C4-2B (cell line): ENCODE measurements at regions not wholly inside any gene's neighbourhood (a gene's known extent, or its start where the extent isn't known, plus 50 kb on each side); places are given as distances from the start of the nearest gene placed in this dataset.
"Not testable (repeated sequence)": the region's sequence is repeated elsewhere in the genome, so short reads cannot be mapped to it uniquely, and the experiment has no call there.

Experiments used
- H3K27ac ChIP-seq: fragments of 450-650 bp; 2 replicates; pipeline ENCODE4 v1.5.1; 2017
- ZFX ChIP-seq: fragments of 450-650 bp; IDR thresholded peaks from 2 replicates; pipeline ENCODE4 v1.6.1; 2017
- TF ChIP-seq, protein P1 (sequence below): fragments of 450-650 bp; conservative IDR thresholded peaks from 2 replicates; pipeline ENCODE4 v1.5.1; 2017; ENCODE audit warnings: mild to moderate bottlenecking

DNA sequence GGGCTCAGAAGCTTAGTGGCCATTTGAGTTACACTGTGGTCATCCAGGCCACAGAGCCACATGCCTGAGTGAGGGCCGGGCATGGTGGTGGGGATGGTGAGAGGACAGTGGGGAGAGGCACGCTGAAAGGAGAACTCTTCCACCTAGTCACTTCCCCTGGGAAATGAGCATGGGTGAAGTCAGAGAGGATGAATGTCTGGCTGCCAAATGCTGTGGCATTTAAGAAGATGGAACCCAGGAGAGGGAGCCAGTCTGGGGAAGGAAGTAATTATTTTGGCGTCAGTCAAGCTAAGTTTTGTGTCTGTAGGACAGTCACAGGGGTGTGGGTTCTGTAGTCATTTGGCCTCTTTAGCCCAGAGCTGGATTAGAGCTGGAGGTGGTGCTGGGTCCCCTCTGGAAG is 86.0 kb upstream of the PODXL start:
- no peak for TF ChIP-seq ZFX
- TF ChIP-seq, protein P1, sequence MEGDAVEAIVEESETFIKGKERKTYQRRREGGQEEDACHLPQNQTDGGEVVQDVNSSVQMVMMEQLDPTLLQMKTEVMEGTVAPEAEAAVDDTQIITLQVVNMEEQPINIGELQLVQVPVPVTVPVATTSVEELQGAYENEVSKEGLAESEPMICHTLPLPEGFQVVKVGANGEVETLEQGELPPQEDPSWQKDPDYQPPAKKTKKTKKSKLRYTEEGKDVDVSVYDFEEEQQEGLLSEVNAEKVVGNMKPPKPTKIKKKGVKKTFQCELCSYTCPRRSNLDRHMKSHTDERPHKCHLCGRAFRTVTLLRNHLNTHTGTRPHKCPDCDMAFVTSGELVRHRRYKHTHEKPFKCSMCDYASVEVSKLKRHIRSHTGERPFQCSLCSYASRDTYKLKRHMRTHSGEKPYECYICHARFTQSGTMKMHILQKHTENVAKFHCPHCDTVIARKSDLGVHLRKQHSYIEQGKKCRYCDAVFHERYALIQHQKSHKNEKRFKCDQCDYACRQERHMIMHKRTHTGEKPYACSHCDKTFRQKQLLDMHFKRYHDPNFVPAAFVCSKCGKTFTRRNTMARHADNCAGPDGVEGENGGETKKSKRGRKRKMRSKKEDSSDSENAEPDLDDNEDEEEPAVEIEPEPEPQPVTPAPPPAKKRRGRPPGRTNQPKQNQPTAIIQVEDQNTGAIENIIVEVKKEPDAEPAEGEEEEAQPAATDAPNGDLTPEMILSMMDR, result no peak
- H3K27ac ChIP-seq, result no peak overlapping the region

DNA sequence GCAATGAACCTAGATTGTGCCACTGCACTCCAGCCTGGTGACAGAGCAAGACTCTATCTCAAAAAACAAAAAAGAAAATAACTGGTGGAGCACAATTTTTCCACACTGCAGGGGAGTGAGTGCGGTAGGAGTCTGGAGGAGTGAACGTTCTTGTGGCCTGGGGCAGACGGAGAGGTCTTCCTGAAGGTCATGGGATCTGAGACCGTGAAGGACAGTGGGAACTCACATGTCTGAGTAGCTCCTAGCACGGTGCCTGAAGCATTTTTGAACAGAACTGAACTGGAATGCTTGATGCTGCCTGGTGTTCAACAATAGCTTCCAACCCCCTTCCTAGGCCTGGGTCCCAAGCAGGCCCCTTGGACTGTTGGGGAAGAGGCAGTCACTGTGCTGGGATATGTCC is 84.3 kb upstream of the PODXL start:
- no peak overlapping the region for H3K27ac ChIP-seq
- TF ChIP-seq ZFX, result no peak
- TF ChIP-seq, protein P1, result no peak

DNA sequence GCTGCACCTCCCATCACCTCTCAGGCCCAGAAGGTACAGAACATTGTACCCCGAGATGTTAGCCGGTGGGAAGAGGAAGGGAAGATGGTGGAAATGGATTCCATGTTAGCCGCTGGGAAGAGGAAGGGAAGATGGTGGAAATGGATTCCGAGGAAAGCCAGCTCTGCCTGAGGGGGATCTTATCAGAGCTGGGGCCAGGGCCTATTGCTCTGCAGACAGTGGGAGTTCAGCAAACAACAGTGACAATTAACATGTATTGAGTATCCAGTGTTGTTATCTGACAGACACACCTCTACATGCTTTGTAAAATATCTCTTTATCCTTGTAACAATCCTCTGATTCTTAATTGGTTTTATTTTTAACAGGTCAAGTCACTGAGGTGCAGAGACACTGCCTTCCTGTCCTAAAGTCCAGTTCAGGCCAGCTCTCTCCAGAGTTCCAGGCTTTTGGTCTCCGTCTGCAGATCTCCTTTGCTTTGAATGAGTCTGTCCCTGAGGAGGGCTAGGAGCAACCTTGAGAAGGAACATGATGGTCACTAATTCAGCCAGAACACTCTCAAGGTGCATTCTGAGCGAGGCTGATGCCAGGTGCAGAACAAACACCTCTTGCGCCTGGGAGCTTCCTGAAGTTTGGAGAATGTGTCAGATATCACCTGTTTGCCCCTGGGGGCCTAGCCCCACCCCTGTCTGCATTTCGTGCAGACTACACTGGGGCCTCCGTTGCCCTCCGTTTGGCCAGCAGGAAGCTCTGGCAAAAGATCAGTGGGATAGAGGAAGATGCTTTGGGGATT is 82.4 kb upstream of the PODXL start:
- no peak for TF ChIP-seq ZFX
- TF ChIP-seq, protein P1, result no peak
- H3K27ac ChIP-seq, result no peak overlapping the region

DNA sequence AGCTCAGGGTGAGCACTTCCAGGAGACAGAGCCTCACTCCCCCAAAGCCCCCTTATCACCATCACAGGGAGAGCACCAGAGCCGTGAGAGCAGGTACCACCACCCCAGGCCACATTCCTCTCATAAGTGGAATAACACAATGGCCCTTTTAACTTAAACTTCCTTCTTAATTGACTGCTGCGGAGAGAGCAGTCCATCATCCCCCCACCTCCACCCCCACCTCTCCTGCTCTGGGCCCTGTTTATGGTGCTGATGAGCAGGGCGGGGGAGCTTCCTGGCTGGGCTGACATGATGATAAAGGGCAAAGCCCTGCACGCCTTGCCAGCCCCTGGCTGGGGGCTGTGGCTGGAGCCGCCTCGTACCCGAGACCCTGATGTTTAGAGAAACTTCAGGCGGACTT is 81.4 kb upstream of the PODXL start:
- TF ChIP-seq ZFX, result no peak
- TF ChIP-seq, protein P1, result no peak
- H3K27ac ChIP-seq, result no peak overlapping the region

DNA sequence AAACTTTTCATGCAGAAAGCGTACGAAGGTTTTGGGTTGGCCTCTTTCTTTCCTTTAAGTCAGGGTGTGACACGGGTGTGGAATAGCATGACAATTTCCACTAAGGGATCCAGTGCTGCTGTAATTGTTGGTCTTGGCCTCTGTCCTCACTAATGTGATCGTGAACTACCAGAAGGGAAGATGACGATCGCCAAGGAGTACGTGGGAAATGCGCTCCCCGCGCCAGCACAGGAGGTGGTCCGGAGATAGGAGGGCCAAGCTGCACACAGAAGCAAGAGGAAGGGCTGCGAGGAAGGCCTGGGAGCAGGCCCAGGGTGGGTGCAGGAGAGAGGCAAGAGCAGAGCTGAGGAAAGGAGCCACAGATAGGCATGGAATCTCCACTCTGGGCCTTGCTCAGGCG is 79.7 kb upstream of the PODXL start:
- TF ChIP-seq, protein P1, result no peak
- TF ChIP-seq ZFX, result no peak

DNA sequence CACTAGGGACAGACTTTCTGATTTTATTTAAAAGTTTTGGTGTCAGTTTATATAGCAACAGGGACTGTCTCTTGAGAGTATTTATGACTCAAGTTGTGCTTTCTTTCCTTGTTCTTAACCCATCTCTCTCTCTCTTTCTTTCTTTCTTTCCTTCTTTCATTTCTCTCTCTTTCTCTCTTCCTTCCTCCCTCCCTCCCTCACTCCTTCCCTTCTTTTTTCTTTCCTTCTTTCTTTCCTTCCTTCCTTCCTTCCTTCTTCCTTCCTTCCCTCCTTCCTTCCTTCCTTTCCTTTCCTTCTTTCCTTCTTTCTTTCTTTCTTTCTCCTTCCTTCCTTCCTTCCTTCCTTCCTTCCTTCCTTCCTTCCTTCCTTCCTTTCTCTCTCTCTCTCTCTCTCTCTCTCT is 77.8 kb upstream of the PODXL start:
- H3K27ac ChIP-seq, result not testable (repeated sequence)

More for the DNA sequence above, 79.7 kb upstream of the PODXL start:
- H3K27ac ChIP-seq, result no peak overlapping the region

DNA sequence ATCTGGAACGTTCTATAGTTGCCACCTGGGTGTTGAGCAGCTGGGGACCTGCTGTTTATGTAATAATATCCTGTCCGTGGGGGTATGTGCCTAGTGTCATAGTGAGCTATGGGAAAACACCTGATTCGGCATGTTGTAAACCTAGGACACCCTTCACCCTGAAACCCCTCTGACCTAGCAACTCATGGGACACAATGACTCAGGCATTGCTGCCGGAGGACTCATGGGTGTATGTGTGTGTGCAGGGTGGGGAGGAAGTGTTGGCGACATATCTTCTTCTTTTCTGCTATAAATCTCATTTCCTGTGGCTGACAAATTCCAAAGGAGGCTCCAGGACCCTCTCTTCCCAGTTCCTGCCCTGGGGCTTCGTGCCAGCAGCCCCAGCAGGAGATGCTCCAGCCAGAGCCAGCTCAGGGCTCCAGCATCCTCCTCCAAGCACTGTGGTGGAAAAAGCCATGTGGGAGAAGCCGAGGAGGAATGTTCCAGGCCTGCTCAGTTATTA is 77.0 kb upstream of the PODXL start:
- TF ChIP-seq, protein P1, result no peak
- no peak for TF ChIP-seq ZFX

DNA sequence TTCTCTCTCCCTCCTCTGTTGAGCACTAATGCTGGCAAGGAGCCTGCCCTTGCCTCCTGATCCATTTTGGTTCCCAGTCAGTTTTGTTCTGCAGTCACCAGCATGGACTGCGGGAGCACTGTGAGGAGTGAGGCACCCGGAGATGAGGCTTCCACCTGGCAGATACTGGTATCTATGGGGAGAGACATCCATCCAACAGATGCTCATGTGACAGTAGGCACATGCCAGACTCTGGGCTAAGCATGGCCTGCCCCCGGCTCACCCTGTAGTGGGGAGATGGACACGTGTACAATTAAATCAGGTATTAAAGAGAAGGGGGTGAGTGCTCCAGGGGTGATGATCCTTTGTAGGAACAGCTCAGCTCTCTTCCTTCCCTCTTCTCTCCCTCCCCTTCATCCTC is 74.0 kb upstream of the PODXL start:
- TF ChIP-seq, protein P1, result no peak
- no peak for TF ChIP-seq ZFX
- no peak overlapping the region for H3K27ac ChIP-seq

More for the DNA sequence above, 77.0 kb upstream of the PODXL start:
- no peak overlapping the region for H3K27ac ChIP-seq
